Liver (tissue), 8 donors: ENCODE measurements at regions not wholly inside any gene's neighbourhood (a gene's known extent, or its start where the extent isn't known, plus 50 kb on each side); places are given as distances from the start of the nearest gene placed in this dataset.

Experiments
- DNase-seq: peaks from one replicate; pipeline ENCODE4 v3.0.0-alpha.2; 2017; ENCODE audit warnings: low spot score
- H3K27ac ChIP-seq, 2 donors: one replicate each; pipeline ENCODE4 v1.7.0; 2013; ENCODE audit warnings: inconsistent platforms in 2 of 2, low read length in 2 of 2, control low read depth in 1 of 2, low read depth in 1 of 2, mild to moderate bottlenecking in 1 of 2
- H3K27me3 ChIP-seq, 4 donors: one replicate each; pipeline versions ENCODE4 v1.6.1 to v1.7.0; 2013; ENCODE audit warnings: low read length in 3 of 4, inconsistent platforms in 1 of 4, mild to moderate bottlenecking in 1 of 4, moderate library complexity in 1 of 4; ENCODE audit not compliant: control insufficient read depth in 4 of 4, insufficient read depth in 4 of 4
- H3K36me3 ChIP-seq, 4 donors: one replicate each; pipeline versions ENCODE4 v1.6.1 to v1.7.0; 2013; ENCODE audit warnings: low read length in 3 of 4, mild to moderate bottlenecking in 3 of 4, low read depth in 1 of 4, moderate library complexity in 1 of 4; ENCODE audit not compliant: control insufficient read depth in 4 of 4, insufficient read depth in 3 of 4
- H3K4me1 ChIP-seq, 4 donors: one replicate each; pipeline versions ENCODE4 v1.6.1 to v1.7.0; 2013; ENCODE audit warnings: low read length in 3 of 4, mild to moderate bottlenecking in 3 of 4, moderate library complexity in 1 of 4; ENCODE audit not compliant: control insufficient read depth in 4 of 4, insufficient read depth in 4 of 4
- H3K4me3 ChIP-seq, 3 donors: one replicate each; pipeline versions ENCODE4 v1.6.1 to v1.7.0; 2013; ENCODE audit warnings: low read length in 3 of 3, control low read depth in 1 of 3, low read depth in 1 of 3, mild to moderate bottlenecking in 1 of 3
- H3K9ac ChIP-seq, 2 donors: one replicate each; pipeline ENCODE4 v1.7.0; 2013; ENCODE audit warnings: low read length in 2 of 2, mild to moderate bottlenecking in 2 of 2, moderate library complexity in 2 of 2, control low read depth in 1 of 2, low read depth in 1 of 2
- H3K9me3 ChIP-seq, 4 donors: one replicate each; pipeline versions ENCODE4 v1.6.1 to v1.7.0; 2013; ENCODE audit warnings: low read length in 3 of 4; ENCODE audit not compliant: control insufficient read depth in 4 of 4
- ATF3 ChIP-seq: IDR thresholded peaks from 2 replicates; pipeline ENCODE4 v1.6.1; 2016; ENCODE audit warnings: antibody characterized with exemption
- CTCF ChIP-seq: fragments of 150-350 bp; IDR thresholded peaks from 2 replicates; pipeline ENCODE4 v1.5.1; 2017; ENCODE audit warnings: improper control_type of control experiment, low read depth, low read length; ENCODE audit not compliant: missing input control
- EGR1 ChIP-seq, 2 donors: IDR thresholded peaks; 2 replicates each; pipeline ENCODE4 v1.6.1; 2016 to 2018; ENCODE audit warnings: antibody characterized with exemption in 2 of 2, low read depth in 2 of 2
- FOXA1 ChIP-seq: IDR thresholded peaks from 2 replicates; pipeline ENCODE4 v1.6.1; 2016; ENCODE audit warnings: antibody characterized with exemption
- FOXA2 ChIP-seq: IDR thresholded peaks from 2 replicates; pipeline ENCODE4 v1.6.1; 2016; ENCODE audit warnings: antibody characterized with exemption
- GABPA ChIP-seq, 2 donors: IDR thresholded peaks in 1 of 2; conservative IDR thresholded peaks in 1 of 2; 2 replicates each; pipeline ENCODE4 v1.6.1; 2016; ENCODE audit warnings: antibody characterized with exemption in 2 of 2, mild to moderate bottlenecking in 1 of 2, moderate library complexity in 1 of 2
- HNF4G ChIP-seq: IDR thresholded peaks from 2 replicates; pipeline ENCODE4 v1.6.1; 2016; ENCODE audit warnings: antibody characterized with exemption
- JUND ChIP-seq, 2 donors: IDR thresholded peaks; 2 replicates each; pipeline ENCODE4 v1.6.1; 2016; ENCODE audit warnings: antibody characterized with exemption in 2 of 2
- MAX ChIP-seq: IDR thresholded peaks from 2 replicates; pipeline ENCODE4 v1.6.1; 2016; ENCODE audit warnings: antibody characterized with exemption
- NR2F2 ChIP-seq: IDR thresholded peaks from 2 replicates; pipeline ENCODE4 v1.6.1; 2016; ENCODE audit warnings: antibody characterized with exemption
- RAD21 ChIP-seq, 2 donors: IDR thresholded peaks; 2 replicates each; pipeline ENCODE4 v1.6.1; 2016; ENCODE audit warnings: antibody characterized with exemption in 2 of 2, mild to moderate bottlenecking in 2 of 2
- REST ChIP-seq: IDR thresholded peaks from 2 replicates; pipeline ENCODE4 v1.6.1; 2016; ENCODE audit warnings: antibody characterized with exemption, mild to moderate bottlenecking
- RXRA ChIP-seq, 2 donors: IDR thresholded peaks; 2 replicates each; pipeline ENCODE4 v1.6.1; 2017 to 2018; ENCODE audit warnings: antibody characterized with exemption in 2 of 2, mild to moderate bottlenecking in 1 of 2
- SP1 ChIP-seq: IDR thresholded peaks from 2 replicates; pipeline ENCODE4 v1.6.1; 2018; ENCODE audit warnings: antibody characterized with exemption, mild to moderate bottlenecking
- TAF1 ChIP-seq: conservative IDR thresholded peaks from 2 replicates; pipeline ENCODE4 v1.6.1; 2016; ENCODE audit warnings: antibody characterized with exemption, mild to moderate bottlenecking
- YY1 ChIP-seq: IDR thresholded peaks from 2 replicates; pipeline ENCODE4 v1.6.1; 2016; ENCODE audit warnings: antibody characterized with exemption, mild to moderate bottlenecking
- ZBTB33 ChIP-seq: IDR thresholded peaks from 2 replicates; pipeline ENCODE4 v1.6.1; 2016; ENCODE audit warnings: antibody characterized with exemption
- WGBS: extraction: QIAGEN DNeasy Blood & Tissue Kit; methylation state at CpG from one replicate; pipeline ENCODE4 v1.1.7; 2013; 5-methylcytosine and 5-hydroxymethylcytosine counted together
- donor health status: healthy.
- donor health status: healthy.
- donor health status: healthy.
- donor health status: healthy.
- donor health status: healthy.

GRCh38 chr6:1170794-1171193 is 141.1 kb upstream of the FOXQ1 start:
- Histone ChIP-seq H3K36me3 (no peaks in the 10 kb centered on the region), H3K4me3 (no peak overlapping the region), H3K4me1 (no peaks in the 10 kb centered on the region), H3K9ac (no peak overlapping the region), H3K9me3 (no peaks in the 10 kb centered on the region), H3K27me3 (peaks cover 0 to 3% (median 0%) of the 10 kb centered on the region in 4 donors), H3K27ac (no peak overlapping the region)
- 72% methylated on average over 8 of the region's 8 CpGs for WGBS
- no peak for TF ChIP-seq ZBTB33
- TF ChIP-seq RXRA (IDR thresholded peaks at IDR 0.05) = no peak
- TF ChIP-seq JUND (IDR thresholded peaks at IDR 0.05) = no peak
- TF ChIP-seq FOXA1 = no peak
- no peak for TF ChIP-seq YY1
- no peak for TF ChIP-seq TAF1
- DNase-seq = no peak

- peaks cover 0 to 6% (median 0%) of the 10 kb centered on the region in 4 donors for H3K4me1 ChIP-seq
- H3K9me3 ChIP-seq = no peaks in the 10 kb centered on the region
- WGBS = 88% methylated on average over 5 of the region's 5 CpGs
Measured at GRCh38 chr6:1164600-1164999, 147.3 kb upstream of the FOXQ1 start.

More at GRCh38 chr6:1164600-1164999, 147.3 kb upstream of the FOXQ1 start:
- H3K36me3 ChIP-seq = no peaks in the 10 kb centered on the region
- H3K9ac ChIP-seq = no peak overlapping the region
- no peak for DNase-seq
- no peak overlapping the region for H3K4me3 ChIP-seq
- H3K27me3 ChIP-seq = no peaks in the 10 kb centered on the region
- no peak overlapping the region for H3K27ac ChIP-seq
- TF ChIP-seq REST (no peak), FOXA2 (no peak), NR2F2 (no peak), TAF1 (no peak), RAD21 (IDR thresholded peaks at IDR 0.05) (no peak), EGR1 (IDR thresholded peaks at IDR 0.05; ENCODE audit: low read depth in 2 of 2) (no peak), ATF3 (no peak), JUND (IDR thresholded peaks at IDR 0.05) (no peak), MAX (no peak), GABPA (IDR thresholded peaks at IDR 0.05 in 1 of 2, conservative IDR thresholded peaks at IDR 0.05 in 1 of 2) (no peak), CTCF (no peak), HNF4G (no peak), SP1 (no peak)
